ENCODE measurements at regions not wholly inside any gene's neighbourhood (a gene's known extent, or its start where the extent isn't known, plus 50 kb on each side); places are given as distances from the start of the nearest gene placed in this dataset.

DNA sequence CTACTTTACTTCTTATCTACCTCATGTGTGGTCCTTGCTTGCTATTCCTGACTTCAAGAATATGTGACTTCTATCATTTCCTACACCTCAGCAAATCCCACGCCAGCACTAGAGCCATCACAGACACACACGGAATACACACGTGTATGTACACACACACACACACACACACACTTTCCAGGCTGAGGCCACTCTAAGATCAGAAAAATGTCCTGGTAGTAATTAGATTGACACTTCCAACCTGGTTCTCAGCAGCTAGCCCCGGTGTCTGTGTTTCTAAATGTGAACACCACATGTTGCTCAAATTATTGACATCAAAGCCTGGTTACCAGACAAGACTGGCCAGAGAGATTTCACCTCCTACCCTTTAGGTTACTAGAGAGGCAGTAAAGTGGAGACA is 54.1 kb upstream of the SASH1 start:
- TF ChIP-seq CTCF (IDR thresholded peaks at IDR 0.05; ENCODE audit: low read depth, low read length) (no peak), POLR2A (IDR thresholded peaks at IDR 0.05; ENCODE audit: extremely low read depth, insufficient read length) (no peak), MAX (IDR thresholded peaks at IDR 0.05; ENCODE audit: low read depth, low read length) (no peak)
